HCEC 1CT (cell line): ENCODE measurements at regions not wholly inside any gene's neighbourhood (a gene's known extent, or its start where the extent isn't known, plus 50 kb on each side); places are given as distances from the start of the nearest gene placed in this dataset.

Source experiments
- DNase-seq: peaks from one replicate; pipeline ENCODE4 v3.0.0-alpha.2; 2017

GRCh38 chr12:118866346-118866745 lies 115.0 kb upstream of the SRRM4 start:
- DNase-seq: no peak

DNA sequence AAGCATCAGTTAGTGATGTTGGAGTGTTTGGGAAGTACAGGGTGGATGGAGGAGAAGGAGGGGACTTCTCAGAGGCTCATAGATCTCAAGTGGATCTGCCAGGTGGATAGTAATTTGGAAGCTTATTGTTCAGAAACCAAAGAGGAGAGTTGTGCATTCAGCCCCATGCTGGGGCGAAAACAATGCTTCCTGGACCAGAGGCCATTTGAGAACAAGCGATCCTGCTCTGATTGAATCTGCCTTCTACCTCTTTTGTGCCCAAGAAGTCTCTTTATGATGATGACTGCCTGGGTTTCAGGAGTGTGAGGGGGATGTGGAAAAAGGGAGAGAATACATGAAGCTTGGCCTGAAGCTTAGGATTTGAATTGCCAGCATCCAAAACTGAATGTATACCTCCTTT lies 110.8 kb upstream of the SRRM4 start:
- DNase-seq: no peak

DNA sequence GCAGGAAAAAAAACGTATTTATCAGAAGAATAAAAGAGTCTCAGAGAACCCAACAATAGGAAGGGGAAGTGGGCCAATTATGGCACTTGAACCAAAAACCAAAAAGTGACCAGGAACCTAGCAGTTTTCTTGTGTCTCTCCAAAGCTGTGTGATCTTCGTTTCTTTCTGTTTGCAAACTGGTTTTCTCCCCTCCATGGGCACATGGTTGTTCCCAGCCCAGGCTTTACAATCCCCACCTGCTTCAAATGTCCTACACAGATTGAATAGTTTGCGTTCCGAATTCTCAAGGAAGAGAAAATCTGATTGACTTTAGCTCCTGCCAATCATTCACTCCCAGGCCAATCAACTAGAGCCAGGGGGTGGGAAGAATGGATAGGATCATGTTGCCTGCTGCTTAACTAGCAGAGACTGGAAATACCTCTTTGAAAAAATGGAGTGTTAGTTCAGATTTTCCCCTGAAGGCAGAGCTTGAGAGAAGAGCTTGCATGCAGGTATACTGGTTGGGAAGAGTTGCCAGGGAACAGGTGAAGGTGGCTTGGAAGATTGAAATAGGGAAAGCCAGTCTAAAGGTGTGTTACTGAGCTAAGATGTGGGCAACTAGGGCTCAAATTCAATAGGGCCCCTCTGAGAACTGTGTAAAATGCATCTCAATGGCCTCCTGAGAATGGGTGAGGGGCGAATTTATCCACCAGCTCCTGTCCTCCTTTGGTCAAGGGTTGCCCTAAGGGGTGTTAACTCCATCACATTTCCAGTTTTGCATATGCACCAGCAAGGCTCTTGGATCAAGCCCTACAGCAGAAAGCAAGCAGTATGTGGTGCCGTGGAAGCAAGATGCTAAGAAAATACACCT lies 106.4 kb upstream of the SRRM4 start:
- no peak for DNase-seq

DNA sequence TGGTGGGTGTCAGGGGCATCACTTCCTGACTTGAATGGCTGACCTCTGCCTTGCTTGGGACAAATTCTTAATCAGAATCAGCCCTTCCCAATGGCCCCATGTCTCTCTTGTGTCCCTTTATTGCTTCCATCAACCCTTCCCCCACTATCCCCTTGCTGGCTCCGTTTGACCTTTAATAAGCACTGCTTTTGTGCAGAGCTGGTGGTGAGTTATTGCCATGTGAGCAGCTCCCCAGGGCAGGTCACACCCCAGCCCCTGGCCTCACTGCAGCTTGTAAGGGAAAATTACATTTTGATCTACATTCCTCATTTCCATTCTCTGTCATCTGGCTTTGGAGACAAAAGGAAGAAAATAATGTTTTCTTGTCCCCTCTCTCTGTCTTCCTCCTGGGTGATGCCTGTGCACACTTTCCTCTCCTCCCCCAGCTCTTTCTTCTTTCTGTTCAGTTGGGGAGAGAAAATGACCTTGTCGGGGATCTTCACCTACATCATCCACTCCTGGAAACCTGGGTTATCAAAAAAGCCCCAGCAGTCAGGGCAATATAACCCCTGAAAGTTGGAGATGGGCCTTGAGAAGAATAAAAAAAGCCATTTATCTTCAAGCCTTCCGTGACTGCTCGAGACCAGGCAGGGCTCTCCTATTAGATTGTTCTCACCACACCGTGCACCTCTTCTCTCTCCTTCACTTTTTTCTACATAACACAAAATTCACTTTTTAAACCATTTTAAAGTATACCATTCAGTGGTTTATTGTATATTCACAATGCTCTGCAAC lies 100.4 kb upstream of the SRRM4 start:
- no peak for DNase-seq

DNA sequence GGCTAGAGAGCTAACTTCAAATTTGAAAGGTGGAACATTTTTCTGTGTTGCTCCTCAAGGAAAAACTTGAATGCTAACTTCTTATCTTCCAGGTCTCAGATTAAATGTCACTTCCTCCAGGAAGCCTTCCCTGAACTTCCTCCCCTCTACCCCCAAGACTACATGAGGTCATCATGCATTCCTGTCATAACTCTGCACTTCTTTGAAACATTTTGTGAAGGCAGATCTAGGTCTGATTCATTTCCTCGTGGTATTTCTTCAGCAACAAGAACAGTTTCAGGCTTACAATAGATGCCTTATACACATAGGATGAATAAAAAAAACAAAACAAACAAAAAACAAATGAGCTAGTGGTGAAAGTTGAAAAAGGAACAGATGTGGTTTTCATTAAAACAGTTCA lies 97.1 kb upstream of the SRRM4 start:
- DNase-seq: no peak

- no peak for DNase-seq
Measured at GRCh38 chr12:118900993-118901392, 80.3 kb upstream of the SRRM4 start.

- DNase-seq: no peak
Measured at GRCh38 chr12:118908811-118909210, 72.5 kb upstream of the SRRM4 start.

GRCh38 chr12:118912697-118913270 lies 68.6 kb upstream of the SRRM4 start:
- no peak for DNase-seq

DNA sequence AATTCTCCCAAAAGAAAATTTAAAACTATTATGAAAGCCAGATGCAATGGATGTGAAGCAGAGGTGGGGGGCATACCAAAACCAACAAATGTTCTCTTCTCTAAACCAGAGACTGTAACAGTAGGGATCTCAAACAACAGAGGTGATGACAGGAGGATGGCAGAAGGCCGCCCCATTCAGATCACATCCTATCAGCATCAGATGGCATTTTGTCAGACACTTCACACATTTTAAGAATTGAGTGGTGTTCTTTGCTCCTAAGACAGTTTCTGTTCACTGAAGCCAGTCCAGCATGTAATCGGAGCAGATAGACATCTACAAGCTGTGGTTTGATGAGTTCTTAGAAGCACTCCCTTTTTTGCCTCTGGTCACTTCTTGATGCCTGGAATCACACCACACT lies 59.6 kb upstream of the SRRM4 start:
- DNase-seq: no peak

- DNase-seq: no peak
Measured at GRCh38 chr12:118922405-118922804, 58.9 kb upstream of the SRRM4 start.

GRCh38 chr12:118925407-118925806 lies 55.9 kb upstream of the SRRM4 start:
- DNase-seq: no peak

DNA sequence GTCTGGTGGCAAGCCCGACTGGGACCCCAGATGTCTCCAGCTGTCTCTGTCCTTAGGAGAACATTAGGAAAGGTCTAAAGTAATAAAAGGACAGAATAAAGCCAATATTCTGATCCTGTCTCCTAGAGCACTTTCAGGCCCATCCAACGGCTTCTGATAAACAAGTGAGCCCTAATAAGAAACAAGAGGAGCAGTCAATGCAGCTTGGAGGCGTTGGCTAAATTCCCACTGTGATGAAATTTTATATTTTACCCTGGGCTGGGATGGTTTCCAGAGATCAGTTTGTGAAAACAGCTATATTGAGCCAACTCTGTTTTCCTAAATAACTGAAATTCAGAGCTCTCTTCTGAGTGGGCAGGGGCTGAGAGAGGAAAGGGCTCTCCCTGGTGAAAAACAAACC lies 55.5 kb upstream of the SRRM4 start:
- DNase-seq: no peak
